Glutamatergic neuron (in vitro differentiated cells): ENCODE measurements at regions not wholly inside any gene's neighbourhood (a gene's known extent, or its start where the extent isn't known, plus 50 kb on each side); places are given as distances from the start of the nearest gene placed in this dataset.

Experiments used
- DNase-seq: peaks from one replicate; pipeline ENCODE4 v3.0.0; 2022
- H3K27ac Mint-ChIP-seq: one replicate; pipeline ENCODE4 v1.8.0; 2020; ENCODE audit warnings: mild to moderate bottlenecking, mixed read lengths, inconsistent platforms; ENCODE audit not compliant: unreplicated experiment
- H3K27me3 Mint-ChIP-seq: one replicate; pipeline ENCODE4 v1.8.0; 2020; ENCODE audit warnings: mild to moderate bottlenecking, moderate library complexity, mixed read lengths, inconsistent platforms; ENCODE audit not compliant: unreplicated experiment
- H3K36me3 Mint-ChIP-seq: one replicate; pipeline ENCODE4 v1.8.0; 2020; ENCODE audit warnings: mild to moderate bottlenecking, mixed read lengths, inconsistent platforms; ENCODE audit not compliant: unreplicated experiment
- H3K4me1 Mint-ChIP-seq: one replicate; pipeline ENCODE4 v1.8.0; 2020; ENCODE audit warnings: mild to moderate bottlenecking, low read depth, mixed read lengths, inconsistent platforms; ENCODE audit not compliant: unreplicated experiment
- H3K4me3 Mint-ChIP-seq: one replicate; pipeline ENCODE4 v1.8.0; 2020; ENCODE audit warnings: mild to moderate bottlenecking, mixed read lengths, inconsistent platforms; ENCODE audit not compliant: unreplicated experiment
- H3K9me3 Mint-ChIP-seq: one replicate; pipeline ENCODE4 v1.8.0; 2020; ENCODE audit warnings: mild to moderate bottlenecking, moderate library complexity, mixed read lengths, inconsistent platforms; ENCODE audit not compliant: unreplicated experiment
- CTCF ChIP-seq: fragments of 200-600 bp; sonication (generic); IDR thresholded peaks from one replicate; pipeline ENCODE4 v1.5.0; 2021; ENCODE audit not compliant: partially characterized antibody, unreplicated experiment

GRCh38 chr2:195342061-195342460 is 315.0 kb upstream of the SLC39A10 start:
- no peak for TF ChIP-seq CTCF
- Mint-ChIP-seq H3K4me1 (no peaks in the 10 kb centered on the region), H3K4me3 (no peak overlapping the region), H3K9me3 (peaks cover 2% of the 10 kb centered on the region), H3K27me3 (no peaks in the 10 kb centered on the region), H3K36me3 (no peaks in the 10 kb centered on the region), H3K27ac (no peak overlapping the region)
- no peak for DNase-seq

- TF ChIP-seq CTCF: no peak
- DNase-seq: no peak
- H3K9me3 Mint-ChIP-seq: peaks cover 2% of the 10 kb centered on the region
- no peaks in the 10 kb centered on the region for H3K27me3 Mint-ChIP-seq
- H3K36me3 Mint-ChIP-seq: no peaks in the 10 kb centered on the region
- no peak overlapping the region for H3K27ac Mint-ChIP-seq
- no peak overlapping the region for H3K4me3 Mint-ChIP-seq
- no peaks in the 10 kb centered on the region for H3K4me1 Mint-ChIP-seq
Measured at GRCh38 chr2:195338856-195339255, 318.2 kb upstream of the SLC39A10 start.

- H3K9me3 Mint-ChIP-seq: peaks cover 2% of the 10 kb centered on the region
- H3K27me3 Mint-ChIP-seq: no peaks in the 10 kb centered on the region
- no peak for DNase-seq
- H3K27ac Mint-ChIP-seq: no peak overlapping the region
- no peak for TF ChIP-seq CTCF
- H3K36me3 Mint-ChIP-seq: no peaks in the 10 kb centered on the region
- no peak overlapping the region for H3K4me3 Mint-ChIP-seq
- H3K4me1 Mint-ChIP-seq: no peaks in the 10 kb centered on the region
Measured at GRCh38 chr2:195337597-195337996, 319.4 kb upstream of the SLC39A10 start.

- no peak for TF ChIP-seq CTCF
- Mint-ChIP-seq H3K36me3 (no peaks in the 10 kb centered on the region), H3K4me3 (no peak overlapping the region), H3K4me1 (no peaks in the 10 kb centered on the region), H3K27ac (no peak overlapping the region), H3K27me3 (no peaks in the 10 kb centered on the region), H3K9me3 (no peaks in the 10 kb centered on the region)
- no peak for DNase-seq
Measured at GRCh38 chr2:195333869-195334268, 323.2 kb upstream of the SLC39A10 start.

- Mint-ChIP-seq H3K4me1 (no peaks in the 10 kb centered on the region), H3K27ac (no peak overlapping the region), H3K9me3 (no peaks in the 10 kb centered on the region), H3K4me3 (no peak overlapping the region), H3K27me3 (no peaks in the 10 kb centered on the region), H3K36me3 (no peaks in the 10 kb centered on the region)
- DNase-seq: no peak
- no peak for TF ChIP-seq CTCF
Measured at GRCh38 chr2:195331966-195332365, 325.1 kb upstream of the SLC39A10 start.
